WERI-Rb-1 (cell line): ENCODE measurements at regions not wholly inside any gene's neighbourhood (a gene's known extent, or its start where the extent isn't known, plus 50 kb on each side); places are given as distances from the start of the nearest gene placed in this dataset.

Experiments used
- DNase-seq: peaks from one replicate; pipeline ENCODE4 v3.0.0-alpha.2; 2020
- H3K27ac ChIP-seq: fragments of 250-450 bp; sonication (Bioruptor Pico); 2 replicates; pipeline ENCODE4 v1.5.1; 2020; ENCODE audit warnings: mild to moderate bottlenecking, moderate library complexity
- H3K27me3 ChIP-seq: fragments of 250-450 bp; sonication (Bioruptor Pico); 2 replicates; pipeline ENCODE4 v1.5.1; 2021; ENCODE audit warnings: mild to moderate bottlenecking, low read depth, moderate library complexity; ENCODE audit not compliant: insufficient read depth, severe bottlenecking
- H3K36me3 ChIP-seq: fragments of 250-450 bp; sonication (Bioruptor Pico); 2 replicates; pipeline ENCODE4 v1.5.1; 2020; ENCODE audit warnings: mild to moderate bottlenecking, moderate library complexity
- H3K4me3 ChIP-seq: 2 replicates; pipeline ENCODE4 v1.5.1; 2011; ENCODE audit warnings: low read depth, mild to moderate bottlenecking, control low read depth, low read length
- H3K9me3 ChIP-seq: fragments of 250-450 bp; sonication (Bioruptor Pico); 2 replicates; pipeline ENCODE4 v1.5.1; 2021; ENCODE audit warnings: mild to moderate bottlenecking, moderate library complexity; ENCODE audit not compliant: severe bottlenecking
- TF ChIP-seq, protein P1 (sequence below): IDR thresholded peaks from 2 replicates; pipeline ENCODE4 v1.5.1; 2011; ENCODE audit warnings: low read depth, mild to moderate bottlenecking, control low read depth, inconsistent platforms, low read length

GRCh38 chr2:23283653-23284052 lies 101.3 kb upstream of the KLHL29 start:
- TF ChIP-seq, protein P1, sequence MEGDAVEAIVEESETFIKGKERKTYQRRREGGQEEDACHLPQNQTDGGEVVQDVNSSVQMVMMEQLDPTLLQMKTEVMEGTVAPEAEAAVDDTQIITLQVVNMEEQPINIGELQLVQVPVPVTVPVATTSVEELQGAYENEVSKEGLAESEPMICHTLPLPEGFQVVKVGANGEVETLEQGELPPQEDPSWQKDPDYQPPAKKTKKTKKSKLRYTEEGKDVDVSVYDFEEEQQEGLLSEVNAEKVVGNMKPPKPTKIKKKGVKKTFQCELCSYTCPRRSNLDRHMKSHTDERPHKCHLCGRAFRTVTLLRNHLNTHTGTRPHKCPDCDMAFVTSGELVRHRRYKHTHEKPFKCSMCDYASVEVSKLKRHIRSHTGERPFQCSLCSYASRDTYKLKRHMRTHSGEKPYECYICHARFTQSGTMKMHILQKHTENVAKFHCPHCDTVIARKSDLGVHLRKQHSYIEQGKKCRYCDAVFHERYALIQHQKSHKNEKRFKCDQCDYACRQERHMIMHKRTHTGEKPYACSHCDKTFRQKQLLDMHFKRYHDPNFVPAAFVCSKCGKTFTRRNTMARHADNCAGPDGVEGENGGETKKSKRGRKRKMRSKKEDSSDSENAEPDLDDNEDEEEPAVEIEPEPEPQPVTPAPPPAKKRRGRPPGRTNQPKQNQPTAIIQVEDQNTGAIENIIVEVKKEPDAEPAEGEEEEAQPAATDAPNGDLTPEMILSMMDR = no peak
- H3K9me3 ChIP-seq = no peaks in the 10 kb centered on the region
- H3K4me3 ChIP-seq = no peak overlapping the region
- DNase-seq = no peak
- no peaks in the 10 kb centered on the region for H3K36me3 ChIP-seq
- no peak overlapping the region for H3K27ac ChIP-seq
- H3K27me3 ChIP-seq = no peaks in the 10 kb centered on the region

- DNase-seq = no peak
- TF ChIP-seq, protein P1 = no peak
- no peak overlapping the region for H3K27ac ChIP-seq
- H3K9me3 ChIP-seq = no peaks in the 10 kb centered on the region
- no peak overlapping the region for H3K4me3 ChIP-seq
- H3K27me3 ChIP-seq = no peaks in the 10 kb centered on the region
- no peaks in the 10 kb centered on the region for H3K36me3 ChIP-seq
Measured at GRCh38 chr2:23285091-23285800, 99.7 kb upstream of the KLHL29 start.

DNA sequence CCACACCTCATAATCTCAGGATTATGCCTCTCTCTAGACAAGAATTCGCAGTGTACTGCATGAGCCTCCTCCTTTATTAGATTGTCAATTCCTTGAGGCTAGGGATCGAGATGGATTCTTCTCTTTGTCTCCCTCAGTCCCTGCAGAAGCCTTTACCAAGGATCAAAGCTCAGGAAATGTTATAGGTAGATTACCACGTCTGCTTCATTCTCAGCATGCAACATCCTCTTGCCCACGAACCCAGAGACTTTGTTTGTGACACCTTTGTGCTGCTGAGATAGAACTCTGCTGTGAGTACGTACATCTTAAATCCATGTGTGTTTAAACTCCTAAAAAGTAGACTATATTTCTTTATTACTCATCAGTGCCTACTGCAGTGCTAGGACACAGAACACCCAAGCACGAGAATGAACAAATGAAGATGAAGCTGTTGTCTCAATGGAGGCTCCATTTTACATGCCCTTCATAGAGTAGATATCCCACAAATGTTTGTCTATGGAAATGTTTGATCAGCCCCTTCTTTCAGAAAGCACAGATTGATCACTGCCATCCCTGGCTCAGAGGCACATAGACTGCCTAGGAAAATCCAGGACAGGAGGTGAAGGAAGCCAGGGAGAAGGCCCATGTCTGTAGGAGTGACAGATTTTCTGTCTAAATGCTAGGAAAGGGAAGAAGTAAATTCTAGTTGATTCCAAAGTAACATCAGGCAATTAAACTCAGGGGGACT lies 98.8 kb upstream of the KLHL29 start:
- Histone ChIP-seq H3K36me3 (no peaks in the 10 kb centered on the region), H3K4me3 (no peak overlapping the region), H3K27me3 (no peaks in the 10 kb centered on the region), H3K27ac (no peak overlapping the region), H3K9me3 (no peaks in the 10 kb centered on the region)
- TF ChIP-seq, protein P1 = no peak
- no peak for DNase-seq

DNA sequence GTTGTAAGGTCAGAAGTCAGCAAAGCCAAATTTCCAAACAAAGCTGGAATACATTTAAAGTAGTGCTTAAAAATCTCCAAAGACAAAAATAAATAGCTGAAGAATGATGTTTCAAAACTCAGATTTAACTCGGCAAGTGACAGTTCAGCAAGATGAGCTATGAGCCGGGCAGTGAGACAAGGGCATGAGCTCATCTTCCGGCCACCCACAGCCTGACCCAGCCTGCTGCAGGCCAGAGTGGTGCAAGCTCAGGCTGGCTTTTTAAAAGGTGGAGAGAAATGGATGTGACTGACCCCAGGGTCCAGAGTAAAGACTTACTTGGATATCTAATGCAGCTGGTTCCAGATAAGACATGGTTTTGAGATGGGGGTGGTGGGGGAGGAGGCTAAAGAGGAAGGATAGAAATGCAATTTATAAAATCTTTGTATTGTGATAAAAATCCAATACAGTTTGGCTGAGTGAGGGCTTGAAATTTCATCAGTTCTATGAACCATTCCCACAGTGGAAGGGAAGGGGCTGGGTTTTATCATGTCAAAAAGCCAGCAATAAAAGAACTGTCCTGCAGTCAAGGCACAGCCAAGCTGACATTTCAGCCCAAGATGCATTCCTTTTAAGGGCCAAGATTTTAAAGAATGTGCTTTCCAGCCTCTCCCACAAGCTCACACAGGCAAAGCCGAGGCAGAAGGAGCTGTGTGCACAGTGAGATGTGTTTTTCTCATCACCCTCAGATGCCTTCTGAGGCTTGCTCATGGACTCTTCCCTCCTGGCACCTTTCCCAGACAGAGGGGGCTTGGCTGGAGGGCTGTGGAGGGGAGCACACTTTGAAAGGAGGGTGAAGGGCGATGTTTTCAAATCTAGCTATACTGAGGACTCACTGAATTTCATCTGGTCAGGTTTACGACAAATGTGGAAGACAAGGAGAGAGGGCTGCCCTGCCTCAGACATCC lies 97.9 kb upstream of the KLHL29 start:
- Histone ChIP-seq H3K9me3 (no peaks in the 10 kb centered on the region), H3K27ac (no peak overlapping the region), H3K4me3 (no peak overlapping the region), H3K36me3 (no peaks in the 10 kb centered on the region), H3K27me3 (no peaks in the 10 kb centered on the region)
- DNase-seq = no peak
- TF ChIP-seq, protein P1 = no peak

- Histone ChIP-seq H3K27ac (no peak overlapping the region), H3K36me3 (no peaks in the 10 kb centered on the region), H3K9me3 (no peaks in the 10 kb centered on the region), H3K27me3 (no peaks in the 10 kb centered on the region), H3K4me3 (no peak overlapping the region)
- no peak for DNase-seq
- TF ChIP-seq, protein P1 = no peak
Measured at GRCh38 chr2:23289671-23290070, 95.3 kb upstream of the KLHL29 start.
